ENCODE measurements at regions not wholly inside any gene's neighbourhood (a gene's known extent, or its start where the extent isn't known, plus 50 kb on each side); places are given as distances from the start of the nearest gene placed in this dataset.
"Not testable (repeated sequence)": the region's sequence is repeated elsewhere in the genome, so short reads cannot be mapped to it uniquely, and the experiment has no call there.

DNA sequence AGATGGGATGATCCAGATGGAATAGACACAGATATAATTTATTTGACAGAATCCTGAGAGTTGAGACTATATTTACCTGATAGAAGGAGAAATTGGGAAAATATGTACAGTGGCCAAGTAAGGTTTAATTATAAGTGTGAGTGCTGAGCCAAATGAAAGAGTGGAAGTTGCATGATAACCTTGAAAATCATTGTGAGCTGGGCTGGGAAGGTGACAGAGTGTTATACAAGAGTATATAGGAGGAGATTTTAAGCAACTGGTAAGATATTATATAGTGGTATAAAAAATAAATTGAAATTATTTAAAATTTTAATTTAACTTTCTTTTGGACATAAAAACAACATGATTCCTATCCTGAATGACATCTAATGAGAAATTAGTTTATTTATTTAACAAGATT lies 340.8 kb downstream of the NUP35 start:
- DNase-seq: no peak

DNA sequence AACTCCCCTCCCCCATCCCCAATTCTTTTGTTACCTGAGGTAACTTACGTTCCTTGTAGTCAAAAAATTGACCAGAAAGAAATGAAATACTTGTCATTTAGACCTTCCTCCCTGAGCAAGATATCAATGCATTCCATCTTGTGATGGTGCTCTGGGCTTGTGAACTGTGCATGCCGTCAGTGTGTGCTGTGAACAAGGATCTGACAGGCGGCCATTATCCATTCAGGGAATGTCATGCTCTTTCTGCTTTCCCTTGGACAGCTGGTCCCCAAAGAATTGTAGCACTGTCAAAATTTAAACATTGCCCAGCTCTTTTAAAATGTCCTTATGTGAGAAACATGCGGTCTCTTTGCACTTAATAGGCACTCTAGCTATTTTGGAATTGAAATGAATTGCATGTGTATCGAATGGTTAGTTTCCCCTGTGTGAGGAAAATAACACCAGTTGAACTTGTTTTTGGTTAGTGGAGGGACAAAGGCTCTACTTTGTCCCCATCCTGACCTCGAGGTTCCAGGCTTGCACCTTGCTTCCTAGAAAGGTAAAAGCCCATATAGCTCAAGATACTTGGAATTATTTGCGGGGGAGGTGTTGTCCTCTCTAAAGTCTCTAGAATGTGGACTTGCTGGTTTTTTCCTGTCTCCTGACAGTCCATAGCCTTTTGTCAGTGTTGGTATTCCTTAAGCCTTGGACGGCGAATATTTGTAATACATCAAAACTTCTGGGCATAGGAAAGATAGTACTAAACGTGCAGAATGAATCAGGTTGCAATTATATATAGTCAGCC lies 350.9 kb downstream of the NUP35 start:
- no peak for DNase-seq

DNA sequence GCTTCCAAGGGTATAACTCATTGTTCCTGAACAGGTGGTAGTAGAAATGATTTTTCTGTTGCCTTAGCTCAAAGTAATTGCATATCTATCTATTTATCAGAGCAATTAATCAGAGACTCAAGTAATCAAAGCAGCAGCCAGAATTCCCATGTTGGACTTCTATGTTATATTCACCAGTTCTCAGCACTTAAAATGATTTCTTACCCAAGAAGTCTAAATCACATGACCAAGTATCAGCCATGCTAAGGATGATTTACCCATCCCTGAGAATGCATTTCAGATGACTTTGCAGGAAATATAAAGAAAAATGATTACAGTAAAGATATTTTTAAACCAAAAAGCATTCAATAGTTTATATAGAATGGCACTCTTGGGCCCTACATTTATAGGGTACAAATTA lies 352.2 kb downstream of the NUP35 start:
- no peak for DNase-seq

DNA sequence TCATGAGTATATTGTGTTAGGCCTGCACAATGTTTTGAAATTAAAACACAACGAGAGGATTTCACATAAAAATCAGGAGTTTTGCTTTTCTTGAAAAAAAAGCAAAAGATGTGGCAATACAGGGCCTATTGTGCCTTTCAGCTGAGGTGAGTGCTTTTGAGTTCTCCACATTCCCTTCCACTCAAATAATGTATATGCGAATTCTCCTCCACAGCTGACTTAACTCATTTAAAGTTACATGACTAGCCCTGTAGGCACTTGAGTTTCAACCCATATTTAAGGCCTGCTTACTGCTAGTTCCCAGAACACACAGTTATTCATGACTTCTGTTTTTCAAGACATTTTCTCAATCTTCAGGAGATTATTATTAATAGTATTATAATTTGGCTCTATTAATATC lies 353.1 kb downstream of the NUP35 start:
- DNase-seq: no peak

DNA sequence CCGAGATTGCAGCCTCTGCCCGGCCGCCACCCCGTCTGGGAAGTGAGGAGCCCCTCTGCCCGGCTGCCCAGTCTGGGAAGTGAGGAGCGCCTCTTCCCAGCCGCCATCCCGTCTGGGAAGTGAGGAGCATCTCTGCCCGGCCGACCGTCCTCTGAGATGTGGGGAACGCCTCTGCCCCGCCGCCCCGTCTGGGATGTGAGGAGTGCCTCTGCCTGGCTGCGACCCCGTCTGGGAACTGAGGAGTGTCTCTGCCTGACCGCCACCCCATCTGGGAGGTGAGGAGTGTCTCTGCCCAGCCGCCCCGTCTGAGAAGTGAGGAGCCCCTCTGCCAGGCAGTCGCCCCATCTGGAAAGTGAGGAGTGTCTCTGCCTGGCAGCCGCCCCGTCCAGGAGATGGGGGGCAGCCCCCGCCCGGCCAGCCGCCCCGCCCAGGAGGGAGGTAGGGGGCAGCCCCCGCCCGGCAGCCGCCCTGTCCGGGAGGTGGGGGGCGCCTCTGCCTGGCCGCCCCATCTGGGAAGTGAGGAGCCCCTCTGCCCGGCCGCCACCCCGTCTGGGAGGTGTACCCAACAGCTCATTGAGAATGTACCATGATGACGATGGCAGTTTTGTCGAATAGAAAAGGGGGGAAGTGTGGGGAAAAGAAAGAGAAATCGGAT lies 354.8 kb downstream of the NUP35 start:
- not testable (repeated sequence) for DNase-seq

DNA sequence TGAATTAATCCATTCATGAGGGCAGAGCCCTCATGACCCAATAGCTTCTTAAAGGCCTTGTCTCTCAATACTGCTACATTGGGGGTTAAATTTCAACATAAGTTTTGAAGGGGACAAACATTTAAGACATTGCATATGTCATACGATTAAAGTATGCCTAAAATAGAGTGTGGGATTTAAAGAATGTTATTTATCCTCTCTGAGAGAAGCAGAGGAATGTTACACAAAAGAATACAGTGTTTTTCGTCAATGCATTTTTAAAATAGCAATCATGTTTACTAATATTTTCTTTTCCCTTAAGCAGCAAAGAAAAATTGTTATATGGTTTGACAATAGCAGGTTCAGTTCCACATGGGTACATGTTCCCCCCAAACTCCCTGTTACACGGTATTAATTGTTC lies 363.1 kb downstream of the NUP35 start:
- DNase-seq: no peak

DNA sequence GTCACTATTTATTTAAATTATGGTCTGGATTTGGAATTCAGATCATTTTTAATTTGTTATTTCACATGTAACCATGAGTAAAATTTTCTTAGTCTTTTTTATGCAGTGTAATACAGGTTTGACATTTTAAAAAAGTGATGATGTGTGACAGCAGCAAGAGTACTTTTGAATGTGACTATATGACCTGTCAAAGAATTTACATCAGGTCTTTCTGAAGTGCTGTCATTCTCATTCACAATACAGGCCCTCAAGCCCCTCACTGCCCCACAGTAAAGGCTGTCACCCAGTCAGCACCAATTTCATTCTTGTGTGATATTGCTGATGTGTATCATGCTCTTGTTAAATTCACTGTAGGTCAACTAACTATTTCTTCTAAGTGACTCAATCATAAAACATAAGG lies 364.2 kb downstream of the NUP35 start:
- no peak for DNase-seq

DNA sequence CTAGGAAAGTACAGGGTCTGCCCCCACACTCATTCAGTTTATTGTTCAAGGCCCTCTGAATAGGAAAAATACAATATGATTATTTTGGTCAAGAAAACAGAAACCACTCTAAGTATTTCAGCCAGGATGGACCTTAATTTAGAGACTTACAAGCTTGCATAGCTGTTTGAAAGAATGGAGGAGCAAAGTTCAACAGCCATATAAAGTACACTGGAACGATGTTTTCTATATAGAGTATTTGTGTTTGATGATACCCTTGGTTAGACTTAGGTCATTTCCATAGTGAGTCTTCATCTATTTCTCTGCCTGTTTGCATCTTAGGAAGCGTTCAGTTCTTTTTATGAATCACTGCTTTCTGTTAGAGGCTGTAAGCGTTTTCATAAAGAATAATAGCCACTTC lies 366.2 kb downstream of the NUP35 start:
- DNase-seq: no peak

DNA sequence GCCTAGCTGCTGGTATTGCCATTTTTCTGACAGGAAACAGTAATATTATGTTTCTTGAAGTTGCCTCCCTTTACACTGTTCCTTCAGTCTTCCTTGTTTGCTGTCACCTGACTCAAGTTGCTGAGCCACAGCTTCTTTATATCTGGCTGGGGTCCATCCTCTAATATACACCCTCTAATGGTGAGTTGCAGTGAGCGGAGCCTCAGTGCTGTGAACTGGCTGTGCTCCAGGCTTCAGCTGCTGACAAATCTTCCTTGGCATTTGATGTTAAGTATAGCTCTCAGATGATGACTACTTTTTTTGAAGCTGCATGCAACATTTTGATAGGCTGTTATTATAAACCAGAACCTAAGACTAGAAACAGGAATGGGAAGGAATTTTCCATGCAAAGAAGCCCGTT lies 366.7 kb downstream of the NUP35 start:
- DNase-seq: no peak

DNA sequence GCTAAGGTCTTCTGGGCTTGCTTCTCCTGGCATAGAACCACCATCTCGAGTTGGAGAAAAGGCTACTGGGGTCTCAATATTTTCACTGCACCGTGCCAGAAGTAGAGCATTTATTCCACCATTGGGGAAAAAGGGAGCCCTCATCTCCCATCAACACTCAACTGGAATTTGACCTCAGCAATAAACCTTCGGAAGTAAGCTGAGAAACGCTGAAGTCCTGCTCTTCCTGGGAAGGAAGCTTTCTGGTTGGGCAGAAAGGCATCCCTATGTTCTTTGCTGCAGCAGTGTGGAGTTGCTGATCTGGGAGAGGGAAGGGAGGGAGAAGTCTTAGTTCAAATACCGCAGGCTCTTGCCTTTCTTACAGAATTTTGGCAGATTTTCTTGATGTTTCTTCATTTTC lies 368.8 kb downstream of the NUP35 start:
- no peak for DNase-seq

DNA sequence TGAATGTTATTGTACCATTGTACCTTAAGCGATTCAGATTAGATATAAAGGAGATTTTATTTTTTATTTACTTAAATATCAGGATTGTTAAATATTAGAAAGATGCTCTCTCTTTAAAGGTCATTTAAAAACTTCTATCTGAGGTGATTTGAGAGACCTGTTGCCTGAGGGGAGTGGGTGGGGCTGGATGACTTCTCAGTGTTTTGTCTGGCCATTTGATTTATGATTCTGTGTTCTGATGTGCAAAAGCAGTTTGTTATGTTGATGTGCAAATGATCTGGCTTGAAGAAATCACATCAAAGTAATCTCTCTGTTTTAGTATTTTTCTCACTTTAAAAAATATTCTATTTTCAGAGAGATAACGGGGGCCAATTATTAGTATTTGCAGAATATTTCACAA lies 370.8 kb downstream of the NUP35 start:
- no peak for DNase-seq

DNA sequence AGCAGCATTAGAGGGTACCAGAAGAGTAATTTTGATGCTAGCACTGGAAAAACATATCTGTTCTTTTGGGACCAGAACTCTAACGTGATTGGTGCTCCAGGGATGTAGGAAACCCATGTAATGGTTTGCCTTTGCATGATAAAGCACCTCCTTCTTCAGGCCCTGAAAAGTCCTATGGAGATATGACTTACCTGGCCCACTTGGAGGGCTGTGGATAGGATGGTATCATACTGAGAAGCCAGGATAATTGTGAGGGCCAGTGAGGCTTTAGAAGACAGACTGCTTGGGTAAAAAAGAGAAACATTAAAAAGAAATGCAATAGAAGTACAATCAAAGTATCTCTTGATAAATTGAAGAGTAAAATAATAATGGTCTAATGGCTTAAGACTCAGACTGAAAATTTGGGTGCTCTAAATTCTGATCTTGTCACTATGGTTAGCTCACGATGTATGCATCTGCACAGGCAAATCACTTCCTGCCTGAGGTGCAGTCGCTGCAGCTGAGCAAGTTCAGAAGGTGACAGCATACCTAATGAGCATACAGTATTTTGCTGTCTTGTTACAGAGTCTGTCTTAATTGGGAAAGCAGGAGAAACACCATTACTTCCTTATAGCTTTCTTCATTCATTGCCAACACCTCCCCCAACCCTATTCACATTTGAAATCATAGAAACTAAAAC lies 371.5 kb downstream of the NUP35 start:
- no peak for DNase-seq

DNA sequence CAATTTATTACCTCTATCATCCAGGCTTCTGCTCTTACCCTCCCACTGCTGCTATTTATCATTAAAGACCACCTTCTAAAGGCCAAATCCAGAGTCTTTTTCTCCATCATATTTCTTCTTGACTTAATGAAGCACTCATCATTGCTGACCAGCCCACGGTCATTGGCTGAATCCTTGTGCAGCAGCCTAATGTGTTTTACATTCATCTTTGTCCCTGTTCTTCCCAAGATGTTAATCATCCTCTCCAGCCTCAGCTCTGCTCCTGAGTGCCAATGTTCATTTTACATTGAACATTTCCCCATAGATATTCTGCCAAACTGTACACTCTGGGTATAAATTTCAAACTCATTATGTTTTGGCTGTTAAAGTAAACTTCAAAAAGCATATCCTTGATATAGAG lies 373.6 kb downstream of the NUP35 start:
- DNase-seq: no peak

DNA sequence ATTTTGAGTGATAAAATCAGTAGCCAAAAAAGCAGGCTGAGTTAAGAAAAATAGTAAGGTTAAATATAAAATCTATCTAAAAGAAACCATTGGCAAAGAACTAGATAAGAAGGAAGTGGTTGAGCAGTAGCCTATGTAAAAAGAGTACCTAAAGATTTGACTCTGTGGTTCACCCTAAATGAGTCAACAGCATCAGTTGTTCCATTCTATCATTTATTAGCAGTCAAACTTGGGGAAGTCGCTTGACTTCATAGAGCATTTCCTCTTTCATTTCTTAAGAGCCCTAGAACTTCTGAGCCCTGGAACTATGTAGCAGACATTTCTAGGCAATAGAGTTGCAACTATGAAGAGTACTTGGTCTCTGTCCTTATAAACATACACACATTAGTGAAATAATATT lies 381.7 kb downstream of the NUP35 start:
- DNase-seq: no peak

DNA sequence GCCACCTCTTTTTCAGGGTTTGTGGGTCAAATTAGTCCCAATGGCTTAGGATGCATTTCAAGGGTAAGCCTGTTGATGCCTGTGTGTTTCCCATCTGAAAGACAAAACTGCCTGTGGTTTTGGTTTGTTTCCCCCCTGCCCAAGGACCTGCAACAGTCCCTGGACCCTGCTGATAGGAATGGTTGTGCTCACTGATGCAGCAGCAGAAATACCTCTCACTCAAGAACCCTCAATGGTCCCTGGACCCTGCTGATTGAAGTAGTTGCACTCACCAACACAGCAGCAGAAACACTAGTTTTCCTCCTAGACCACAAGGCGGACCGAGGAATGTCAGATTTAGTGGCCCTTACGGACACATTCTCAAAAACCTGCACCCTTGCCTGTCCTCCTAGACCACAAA lies 386.9 kb downstream of the NUP35 start:
- no peak for DNase-seq

DNA sequence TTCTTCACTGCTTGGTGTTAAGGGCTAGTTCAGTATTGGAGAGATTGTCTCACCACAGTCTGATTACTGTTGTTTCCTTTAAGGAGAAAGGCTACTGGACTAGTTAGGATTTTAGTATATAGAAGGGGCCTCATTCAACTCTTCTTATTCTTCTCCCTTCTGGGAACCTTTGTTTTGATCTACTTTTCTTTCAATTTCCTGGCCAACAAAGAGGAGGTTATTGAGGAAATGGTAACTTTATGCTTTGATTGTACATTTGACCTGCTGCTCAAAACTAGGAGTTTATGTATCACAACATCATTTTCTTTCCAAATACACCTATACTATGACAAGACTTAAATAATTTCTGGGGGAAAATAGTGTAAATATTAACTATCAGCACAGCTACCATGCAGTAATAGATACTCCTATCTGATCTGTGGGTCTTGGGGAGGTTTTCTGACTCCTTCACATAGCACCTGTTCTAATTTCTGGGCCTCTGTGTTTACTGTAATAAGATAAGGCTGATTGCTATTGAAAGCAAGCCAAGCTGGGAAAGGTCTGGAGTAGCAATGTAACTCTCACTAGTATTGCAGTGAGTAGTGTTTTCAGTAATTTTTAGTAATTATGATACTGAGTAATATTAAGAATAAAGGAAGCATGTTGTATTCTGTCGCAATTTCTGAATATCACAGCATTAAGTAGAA lies 395.3 kb downstream of the NUP35 start:
- no peak for DNase-seq

DNA sequence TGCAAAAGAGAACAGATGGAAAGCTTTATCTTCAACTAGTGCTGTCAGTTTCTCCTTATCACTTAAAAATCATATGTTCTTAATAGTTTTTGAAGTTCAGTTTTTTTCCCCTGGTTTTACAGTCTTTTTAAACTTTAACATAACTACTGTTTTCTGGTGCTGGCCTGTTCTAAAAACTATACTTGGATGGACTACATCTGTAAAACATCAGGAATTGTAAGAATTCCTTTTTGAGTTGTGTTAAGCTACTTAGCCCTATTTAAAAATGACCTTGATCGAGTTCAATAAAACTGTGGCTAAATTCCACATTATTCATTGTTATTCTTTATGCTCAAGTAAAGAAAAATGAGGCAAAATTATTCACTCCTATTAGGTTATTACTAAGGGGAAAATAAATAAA lies 397.7 kb downstream of the NUP35 start:
- DNase-seq: no peak

DNA sequence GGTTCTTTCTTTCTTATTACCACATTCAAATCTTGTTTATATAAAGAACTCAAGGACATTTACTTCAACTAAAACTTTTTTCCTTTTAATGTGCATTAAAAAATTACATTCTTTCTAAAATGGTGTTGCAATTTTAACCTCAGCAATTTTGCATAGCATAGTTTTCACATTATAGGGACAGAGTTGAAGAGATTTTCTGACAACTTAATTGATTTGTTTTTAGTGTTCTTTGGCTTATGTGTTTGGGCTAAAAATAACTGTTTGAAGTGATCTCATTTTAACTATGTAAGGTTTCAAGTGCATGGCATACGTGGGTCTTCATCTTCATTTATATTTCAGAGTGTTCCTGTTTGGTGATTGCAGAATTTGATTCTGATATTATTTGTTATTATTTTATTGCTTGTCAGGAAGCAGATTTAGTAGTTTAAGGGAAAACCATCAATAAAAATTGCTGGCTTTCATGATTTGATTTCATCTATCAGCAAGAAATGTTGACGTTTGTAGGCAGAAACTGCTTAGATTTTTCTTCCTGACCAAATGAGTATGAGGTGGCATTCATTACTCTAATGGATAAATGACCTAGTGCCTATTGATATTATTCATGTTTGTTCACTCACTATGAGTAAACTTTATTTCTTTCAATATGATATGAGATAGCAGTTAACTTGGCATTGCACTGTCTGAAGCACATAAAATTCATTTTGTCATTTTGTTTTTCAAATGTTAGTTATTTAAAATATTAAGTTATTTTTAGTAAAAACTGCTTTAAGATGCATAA lies 398.4 kb downstream of the NUP35 start:
- DNase-seq: no peak

DNA sequence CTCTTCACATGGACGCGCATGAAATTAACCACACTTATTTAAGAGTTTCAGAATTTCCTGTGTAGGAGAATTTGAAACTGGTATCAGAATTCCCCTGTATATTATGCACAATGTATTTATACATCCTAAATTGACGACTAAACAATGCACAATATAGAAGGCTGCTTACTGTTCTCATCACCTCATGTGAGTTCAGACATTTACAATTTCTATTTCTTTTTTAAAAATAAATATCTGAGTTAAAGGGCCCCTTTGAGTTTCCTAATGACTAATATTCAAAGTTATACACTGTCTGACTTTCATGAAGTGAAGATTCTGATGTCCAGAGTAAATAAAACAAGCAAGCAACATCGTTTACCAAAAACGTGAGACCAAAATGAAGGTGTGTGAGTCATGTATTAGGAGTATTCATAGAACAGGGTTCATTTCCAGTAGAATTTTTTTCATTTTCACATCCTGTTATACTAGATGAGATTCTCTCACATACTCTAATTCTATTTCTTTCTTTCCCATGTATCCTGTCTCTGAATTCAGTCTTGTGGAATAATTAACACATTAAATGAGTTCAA lies 406.2 kb downstream of the NUP35 start:
- DNase-seq: no peak

DNA sequence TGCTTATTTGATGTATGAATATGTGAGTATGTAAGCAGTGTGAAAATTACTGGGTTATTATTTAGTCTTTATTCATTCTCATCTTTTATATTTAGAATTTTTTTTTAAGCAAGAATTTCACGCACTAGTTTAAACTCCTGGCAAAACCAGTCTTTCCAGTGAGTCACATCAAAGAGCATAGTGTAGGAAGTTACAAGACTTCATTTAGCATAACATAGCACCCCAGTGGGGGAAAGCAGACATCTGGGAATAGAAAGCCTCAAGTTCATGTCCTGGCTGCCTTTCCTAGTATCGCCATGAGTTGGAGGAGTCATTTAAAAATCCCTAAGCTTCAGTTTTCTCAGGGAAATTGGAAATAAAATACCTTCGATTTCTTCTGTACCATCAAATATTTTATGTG lies 408.3 kb downstream of the NUP35 start:
- no peak for DNase-seq

DNA sequence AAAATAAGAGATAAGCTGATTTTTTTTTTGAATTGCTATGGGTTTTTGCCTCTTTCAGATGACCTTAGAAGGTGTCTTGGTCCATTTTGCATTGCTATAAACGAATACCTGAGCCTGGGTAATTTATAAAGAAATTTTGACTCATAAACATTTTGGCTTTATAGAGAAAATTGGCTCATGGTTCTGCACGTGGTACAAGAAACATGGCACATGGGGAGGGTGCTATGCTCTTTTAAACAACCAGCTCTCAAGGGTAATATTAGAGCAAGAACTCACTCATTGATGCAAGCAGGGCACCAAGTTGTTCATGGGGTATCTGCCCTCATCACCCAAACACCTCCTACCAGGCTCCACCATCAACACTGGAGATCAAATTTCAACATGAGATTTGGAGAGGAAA lies 408.8 kb downstream of the NUP35 start:
- no peak for DNase-seq

DNA sequence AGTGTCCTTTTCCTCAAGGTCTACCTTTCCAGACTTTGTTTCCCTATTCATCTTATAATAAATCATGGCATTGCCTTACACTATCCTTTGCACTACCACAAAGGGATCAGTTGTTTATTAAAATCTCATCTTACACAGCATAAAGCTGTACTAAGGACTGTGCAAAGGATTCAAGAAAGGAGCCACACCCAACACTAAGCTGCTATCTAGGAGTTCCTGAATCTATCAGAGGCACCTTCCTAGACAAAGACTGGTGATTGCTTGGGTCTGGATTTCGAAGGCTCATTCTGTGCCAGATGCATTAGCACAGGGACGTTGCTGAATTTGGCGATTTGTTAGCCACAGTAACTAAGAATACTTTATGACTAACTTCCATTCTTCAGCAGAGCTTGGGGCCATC lies 412.0 kb downstream of the NUP35 start:
- no peak for DNase-seq

DNA sequence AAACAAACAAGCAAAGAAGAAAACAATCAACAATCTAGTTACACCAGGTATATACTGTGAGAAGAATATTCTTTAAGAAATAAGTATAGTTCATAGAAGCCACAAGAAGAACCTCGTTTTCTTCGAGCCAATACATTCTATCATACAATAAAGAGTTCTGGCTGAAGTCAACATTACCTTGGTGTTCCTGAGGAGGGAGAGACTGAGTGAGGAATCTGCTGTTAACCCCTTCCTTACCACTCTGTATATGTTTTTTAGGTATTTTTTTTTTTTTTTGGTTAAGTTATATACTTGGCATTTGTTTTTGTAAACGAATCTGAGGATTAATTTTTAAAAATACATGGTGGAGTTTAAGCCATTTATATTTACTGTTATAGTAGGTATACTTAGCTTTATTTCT lies 412.5 kb downstream of the NUP35 start:
- no peak for DNase-seq
